ENCODE measurements at regions not wholly inside any gene's neighbourhood (a gene's known extent, or its start where the extent isn't known, plus 50 kb on each side); places are given as distances from the start of the nearest gene placed in this dataset.

GRCh38 chr1:219038398-219038797 lies 135.3 kb upstream of the LYPLAL1 start (continued):
- TF ChIP-seq SNAPC2 (CRISPR knock-in tag; IDR thresholded peaks at IDR 0.05) (no peak), SRSF1 (optimal IDR thresholded peaks at IDR 0.05; ENCODE audit: low read depth, low read length) (no peak), RFXANK (CRISPR knock-in tag; IDR thresholded peaks at IDR 0.05) (no peak), ZBTB44 (CRISPR knock-in tag; IDR thresholded peaks at IDR 0.05) (no peak), BCLAF1 (IDR thresholded peaks at IDR 0.05) (no peak), ZBTB49 (CRISPR knock-in tag; IDR thresholded peaks at IDR 0.05; ENCODE audit: borderline replicate concordance) (no peak), NCOR1 (IDR thresholded peaks at IDR 0.05; ENCODE audit: borderline replicate concordance, low read length) (no peak)

Data from HepG2 (cell line).